ENCODE measurements at regions not wholly inside any gene's neighbourhood (a gene's known extent, or its start where the extent isn't known, plus 50 kb on each side); places are given as distances from the start of the nearest gene placed in this dataset.

DNA sequence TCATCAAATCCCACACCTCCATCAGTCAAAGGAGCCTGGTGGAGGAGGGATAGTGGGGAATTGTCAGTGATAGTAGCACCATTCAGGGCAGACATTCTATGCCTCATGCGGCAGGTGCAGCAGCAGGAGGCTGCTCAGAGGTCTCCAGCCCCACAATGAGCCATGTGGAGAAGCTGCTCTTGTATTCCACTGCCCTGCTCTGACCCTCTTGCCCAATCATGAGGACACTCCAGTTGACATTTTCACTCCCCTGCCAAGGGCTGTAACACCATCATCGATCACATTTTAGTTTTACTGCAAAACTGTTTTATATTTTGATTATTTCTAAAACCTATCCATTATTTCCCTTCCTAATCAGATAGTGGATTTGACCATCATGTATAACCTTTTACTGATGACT is 487.6 kb upstream of the KLHL29 start:
- DNase-seq (ENCODE audit: low spot score): no peak

DNA sequence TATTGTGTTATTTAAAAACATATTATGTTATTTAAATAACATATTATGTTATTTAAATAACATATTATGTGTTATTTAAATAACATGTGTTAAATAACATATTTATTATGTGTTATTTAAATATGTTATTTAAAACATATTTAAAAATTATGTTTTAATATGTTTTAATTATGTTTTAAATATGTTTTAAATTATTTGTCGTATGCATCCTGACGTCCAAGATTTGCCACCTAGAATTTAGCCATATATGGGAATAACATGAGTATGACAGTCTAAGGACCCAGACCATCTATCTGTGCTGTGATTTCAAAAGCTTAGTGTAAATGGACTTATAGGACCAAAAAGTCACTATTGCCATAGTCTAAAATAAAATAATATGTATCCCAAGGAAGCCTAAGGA is 484.3 kb upstream of the KLHL29 start:
- DNase-seq (ENCODE audit: low spot score): no peak

DNA sequence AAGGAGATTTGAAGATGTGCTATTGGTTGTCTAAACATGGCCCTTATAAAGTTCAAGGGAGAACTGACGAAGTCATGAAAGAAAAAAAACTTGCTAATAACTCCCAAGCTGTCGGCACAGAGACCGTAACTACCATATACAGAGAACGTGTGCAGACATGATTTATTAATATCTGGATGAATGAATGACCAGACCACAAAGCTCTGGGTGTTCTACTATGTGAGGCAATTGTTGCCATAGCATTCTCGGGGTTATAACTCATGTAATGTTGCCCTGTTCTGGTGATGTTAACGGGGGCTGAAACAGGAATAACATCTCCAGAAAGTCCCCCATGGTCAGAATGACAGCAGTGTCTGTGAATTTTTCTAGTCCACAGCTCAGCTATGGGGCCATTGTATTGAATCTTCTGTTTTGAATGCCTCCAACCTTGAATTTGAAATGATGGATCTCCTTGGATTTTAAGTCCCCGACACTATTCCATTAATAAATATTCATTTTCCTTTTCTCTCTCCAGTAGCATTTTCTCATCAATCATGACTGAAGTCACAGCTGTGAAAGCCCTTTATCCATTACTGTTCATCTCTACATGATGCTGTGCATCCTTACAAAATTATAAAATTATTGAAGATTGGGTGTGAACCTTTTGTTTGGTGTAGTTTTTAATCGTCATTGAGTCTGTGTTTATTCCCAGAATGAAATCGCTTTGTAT is 483.4 kb upstream of the KLHL29 start:
- DNase-seq (ENCODE audit: low spot score): no peak

DNA sequence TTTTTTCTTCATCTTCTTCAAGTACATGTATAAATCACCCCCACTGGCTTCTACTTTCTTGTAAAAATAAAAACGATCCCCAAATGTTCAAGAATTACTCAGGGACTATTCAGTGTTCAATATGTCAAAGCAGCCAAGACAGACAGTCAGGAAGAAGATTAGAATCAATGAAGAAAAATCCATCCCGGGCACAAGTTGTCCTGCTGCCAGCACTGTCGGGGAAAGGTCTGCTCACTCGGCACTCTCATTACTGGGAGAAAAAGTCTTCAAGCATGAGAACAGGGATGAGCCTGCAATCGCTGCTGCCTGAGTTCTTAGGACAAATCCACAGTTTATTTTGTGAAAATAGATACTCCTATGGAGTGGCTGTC is 482.8 kb upstream of the KLHL29 start:
- no peak for DNase-seq (ENCODE audit: low spot score)

DNA sequence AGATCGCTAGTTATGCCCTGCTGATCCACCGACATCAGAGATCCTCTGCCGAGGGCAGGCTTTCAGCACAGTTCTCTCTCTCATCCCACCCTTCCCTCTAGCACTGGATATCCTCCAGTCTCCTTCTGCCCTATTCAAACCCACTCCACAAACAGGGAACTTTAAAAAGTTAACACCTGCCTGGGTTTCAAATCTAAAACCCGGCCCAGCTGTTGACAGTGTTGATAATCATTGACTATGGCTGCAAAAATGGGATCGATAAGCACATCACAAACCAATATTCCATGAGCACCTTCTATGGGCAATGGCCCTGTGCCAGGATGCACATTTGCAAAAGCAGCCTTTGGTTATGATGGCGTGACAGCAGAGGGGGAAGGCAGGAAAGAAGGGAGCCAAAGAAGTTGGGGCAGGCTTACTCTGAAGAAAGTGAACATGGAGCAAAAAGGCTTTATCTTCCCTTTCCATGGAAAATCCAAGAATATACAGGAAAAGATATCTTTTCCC is 482.3 kb upstream of the KLHL29 start:
- no peak for DNase-seq (ENCODE audit: low spot score)

DNA sequence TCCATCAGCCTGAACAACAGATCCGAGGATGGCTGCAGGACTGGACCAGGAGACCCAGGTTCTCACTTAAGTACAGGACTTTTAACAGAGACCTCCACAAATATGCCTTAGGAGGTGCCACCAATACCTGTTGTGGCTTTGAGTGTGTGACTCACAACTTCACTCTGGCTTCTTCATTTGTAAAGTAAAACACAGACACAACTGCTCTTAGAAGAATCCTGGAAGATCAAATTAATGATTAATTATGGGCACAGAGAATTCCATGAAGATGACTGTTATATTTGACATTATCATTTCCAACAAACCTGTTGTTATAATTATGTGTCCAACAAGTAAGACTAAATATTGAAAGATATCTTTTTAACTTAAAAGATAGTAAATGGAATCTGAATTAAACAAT is 481.4 kb upstream of the KLHL29 start:
- no peak for DNase-seq (ENCODE audit: low spot score)

DNA sequence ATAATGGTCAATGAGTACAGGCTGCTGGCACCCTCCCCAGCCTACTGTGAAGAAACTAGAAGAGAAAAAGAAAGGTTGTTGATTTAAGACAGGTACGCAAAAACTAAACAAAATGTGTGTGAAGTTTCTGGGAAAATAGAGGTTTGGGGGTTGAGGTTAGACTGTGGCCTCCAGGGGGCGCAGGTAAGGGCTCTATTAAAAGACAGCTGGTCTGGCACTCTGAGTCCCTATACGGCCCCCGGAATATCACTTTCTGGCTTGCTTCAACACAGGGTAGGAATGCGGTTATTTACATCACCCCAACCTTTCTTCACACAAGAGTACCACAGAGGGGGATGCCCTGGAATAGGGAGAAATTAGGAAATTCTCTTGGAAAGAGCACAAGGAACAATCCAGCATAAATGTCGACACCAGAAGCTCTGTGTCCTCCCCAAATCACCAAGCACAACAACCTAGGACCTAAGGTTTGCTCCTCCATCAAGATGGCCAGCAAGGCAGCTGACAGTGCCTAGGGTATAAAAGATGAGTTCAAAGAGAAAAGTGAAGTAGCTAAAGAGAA is 480.8 kb upstream of the KLHL29 start:
- DNase-seq (ENCODE audit: low spot score): no peak

DNA sequence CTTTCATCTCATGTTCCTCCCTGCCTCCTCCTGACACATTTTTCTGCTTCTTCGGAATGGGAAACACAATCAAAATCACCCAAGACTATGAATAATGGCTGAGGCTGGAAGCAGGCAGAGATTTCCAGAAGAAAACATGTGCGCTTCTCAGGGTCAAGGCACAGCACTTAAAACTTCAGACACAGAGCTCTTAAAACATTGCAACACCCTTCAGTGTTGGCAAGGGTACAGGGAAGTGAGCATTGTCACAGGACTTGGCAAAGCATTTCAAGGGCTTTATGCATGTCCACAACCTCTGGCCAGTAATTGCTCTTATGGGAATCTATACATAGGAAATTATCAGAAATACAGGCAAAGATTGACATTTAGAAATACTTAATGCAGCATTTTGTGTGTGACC is 477.6 kb upstream of the KLHL29 start:
- DNase-seq (ENCODE audit: low spot score): no peak

DNA sequence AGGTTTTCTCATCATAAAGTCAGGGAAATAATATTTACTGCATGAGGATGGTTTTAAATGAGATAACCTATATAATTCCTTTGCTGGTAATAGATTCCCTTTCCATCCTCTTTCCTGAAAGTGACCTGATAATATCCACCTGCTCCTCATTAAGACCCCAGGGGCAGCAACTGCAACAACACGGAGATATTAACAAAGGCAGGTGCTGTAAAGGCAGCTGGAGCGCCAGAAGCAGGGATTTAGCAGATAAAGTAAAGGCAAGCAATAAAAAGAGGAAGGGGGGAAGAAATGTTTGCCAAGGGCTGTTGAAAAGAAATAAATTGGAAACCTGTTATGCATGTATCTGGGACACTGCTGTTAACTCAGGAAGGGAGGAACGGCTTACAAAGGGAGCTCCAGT is 472.6 kb upstream of the KLHL29 start:
- no peak for DNase-seq (ENCODE audit: low spot score)

DNA sequence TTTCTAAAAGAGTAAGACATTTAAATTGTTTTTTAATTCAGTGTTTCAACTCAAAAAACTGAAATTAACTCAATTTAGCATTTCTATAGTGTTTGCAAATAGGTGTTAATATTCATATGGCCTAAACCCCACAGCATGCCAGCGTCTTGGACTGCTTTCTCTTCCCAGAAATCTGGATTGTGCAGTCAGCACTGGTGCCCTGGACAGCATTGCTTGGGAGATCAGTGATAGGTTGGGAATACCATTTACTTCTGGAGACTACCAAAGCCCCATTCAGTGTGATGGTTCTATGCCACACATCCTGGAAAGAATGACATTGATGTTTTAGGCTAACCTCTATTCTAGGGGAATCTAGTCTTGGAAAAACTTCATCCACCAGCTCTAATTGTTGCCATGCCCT is 455.0 kb upstream of the KLHL29 start:
- no peak for DNase-seq (ENCODE audit: low spot score)

DNA sequence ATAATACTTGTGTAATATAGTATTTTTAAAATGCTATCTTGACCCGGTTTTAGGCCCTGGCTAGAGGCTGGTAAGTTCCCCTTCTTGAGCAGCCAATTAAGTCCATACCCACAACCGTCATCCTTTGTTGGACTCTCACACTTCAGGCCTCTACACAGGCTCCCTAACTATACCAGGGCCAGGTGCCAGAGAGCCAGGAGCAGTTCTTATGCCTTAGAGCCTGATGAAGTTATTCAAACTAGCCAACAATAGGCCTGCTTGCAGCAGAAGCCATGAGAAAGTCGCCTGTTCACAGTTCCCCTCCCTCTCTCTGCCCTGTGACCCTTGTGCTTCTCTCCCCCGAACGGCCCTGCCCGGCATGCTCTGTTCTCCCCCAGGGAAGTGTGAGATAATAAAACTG is 454.2 kb upstream of the KLHL29 start:
- no peak for DNase-seq (ENCODE audit: low spot score)

DNA sequence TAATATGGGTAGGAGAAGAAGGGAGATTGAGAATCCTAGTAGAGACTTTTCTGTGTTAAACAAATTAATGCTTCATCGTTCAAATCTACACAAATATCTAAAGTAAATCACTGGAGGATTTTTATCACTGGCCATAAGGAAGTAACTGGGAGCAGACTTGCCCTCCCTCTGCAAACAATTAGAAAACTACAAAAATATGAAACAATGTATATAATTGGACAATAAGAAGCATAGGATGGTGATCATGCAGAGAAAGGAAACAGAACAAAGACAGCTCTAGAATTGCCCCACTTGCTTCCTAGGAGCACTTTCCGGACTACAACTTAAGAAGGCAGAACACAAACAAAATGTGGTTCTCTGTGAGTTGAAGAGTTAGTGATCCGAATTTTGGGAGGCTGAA is 452.7 kb upstream of the KLHL29 start:
- no peak for DNase-seq (ENCODE audit: low spot score)

DNA sequence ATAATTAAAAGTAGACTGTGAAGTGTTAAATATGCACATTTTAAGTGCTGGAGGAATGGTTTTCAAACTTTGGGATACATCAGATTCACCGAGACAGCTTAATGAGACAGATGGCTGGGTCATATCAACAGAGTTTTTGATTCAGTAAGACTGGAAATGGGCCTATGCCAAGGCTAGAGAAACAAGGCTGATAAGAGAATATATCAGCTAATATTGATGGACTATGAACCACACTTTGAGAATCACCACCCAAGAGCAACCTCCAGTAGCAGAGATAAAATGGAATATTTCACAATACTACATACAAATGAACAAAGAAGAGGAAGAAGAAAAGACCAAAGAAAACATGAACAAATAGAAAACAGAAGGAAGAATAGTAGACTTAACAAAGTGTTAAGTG is 450.2 kb upstream of the KLHL29 start:
- DNase-seq (ENCODE audit: low spot score): no peak

DNA sequence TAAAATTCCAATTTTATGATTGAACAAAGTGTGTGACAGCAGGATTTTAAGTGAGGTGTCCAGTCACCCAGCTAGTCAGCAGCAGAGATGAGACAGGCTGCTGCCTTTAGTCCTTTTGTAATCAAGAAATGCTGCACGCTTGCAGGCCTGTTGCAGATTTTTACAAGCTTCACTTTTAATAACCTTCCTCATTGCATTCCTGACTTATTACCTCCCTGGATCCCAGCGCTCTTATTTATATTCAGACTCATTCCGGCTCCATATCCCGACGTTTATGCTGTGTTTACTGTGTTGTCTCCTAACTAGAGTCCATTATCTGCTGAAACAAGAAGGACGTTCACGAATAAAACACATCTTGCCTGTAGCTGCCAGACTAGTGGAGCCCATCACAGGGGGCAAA is 442.5 kb upstream of the KLHL29 start:
- DNase-seq (ENCODE audit: low spot score): no peak

DNA sequence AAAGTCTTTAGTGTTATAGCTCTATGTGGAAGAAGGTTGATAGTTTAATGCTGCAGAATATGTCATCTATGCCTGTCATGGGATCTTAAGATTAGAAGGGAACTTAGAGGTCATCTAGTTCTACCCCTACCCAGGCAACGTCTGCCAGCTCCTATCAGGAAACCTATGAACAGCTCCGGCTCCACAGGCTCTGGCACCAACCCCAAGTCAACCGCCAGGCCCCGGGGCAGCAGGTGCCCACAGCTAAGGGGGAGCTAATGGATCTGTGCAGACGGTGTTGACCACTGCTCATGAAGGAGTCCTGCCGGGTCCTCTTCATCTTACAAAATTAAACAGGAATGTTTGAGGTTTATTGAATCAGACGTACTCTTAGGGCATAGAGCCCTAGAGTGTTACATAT is 440.8 kb upstream of the KLHL29 start:
- DNase-seq (ENCODE audit: low spot score): no peak

DNA sequence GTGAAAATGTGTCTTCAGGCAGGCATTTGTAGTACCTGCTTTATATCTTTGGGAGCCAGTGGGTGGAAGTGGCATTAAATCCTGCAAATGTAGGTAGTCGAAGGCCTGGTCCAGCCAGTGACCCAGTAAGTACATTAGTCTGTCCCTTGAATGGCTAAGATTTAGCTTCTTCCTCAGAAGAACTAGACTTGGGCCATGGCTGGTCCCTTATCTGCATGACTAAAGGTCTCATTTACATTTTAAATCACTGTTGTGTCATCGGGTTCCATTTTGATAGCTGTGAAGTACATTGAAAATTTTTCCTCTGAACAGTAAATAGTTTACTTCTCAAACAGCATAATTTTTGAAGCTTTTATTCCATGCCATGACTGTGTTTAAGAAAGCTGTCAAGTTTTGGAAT is 438.4 kb upstream of the KLHL29 start:
- no peak for DNase-seq (ENCODE audit: low spot score)

DNA sequence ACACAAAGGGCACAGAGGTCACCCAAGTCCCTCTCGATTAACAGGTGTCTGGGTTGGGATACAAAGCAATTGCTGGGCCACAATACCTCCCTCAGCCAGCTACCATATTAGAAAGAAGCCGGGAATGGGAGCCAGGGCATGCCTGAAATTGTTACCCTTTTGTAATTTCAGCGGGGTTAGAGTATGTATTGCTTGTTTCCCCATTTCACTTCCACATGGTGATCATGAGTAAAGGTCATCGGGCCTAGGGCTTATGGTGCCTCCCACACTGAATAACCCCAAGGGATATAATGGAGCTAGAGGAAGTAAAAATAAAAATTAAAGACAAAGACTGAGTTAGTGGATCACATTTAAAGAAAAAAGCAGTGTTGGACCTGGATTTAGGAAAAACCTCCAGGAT is 437.2 kb upstream of the KLHL29 start:
- DNase-seq (ENCODE audit: low spot score): no peak

DNA sequence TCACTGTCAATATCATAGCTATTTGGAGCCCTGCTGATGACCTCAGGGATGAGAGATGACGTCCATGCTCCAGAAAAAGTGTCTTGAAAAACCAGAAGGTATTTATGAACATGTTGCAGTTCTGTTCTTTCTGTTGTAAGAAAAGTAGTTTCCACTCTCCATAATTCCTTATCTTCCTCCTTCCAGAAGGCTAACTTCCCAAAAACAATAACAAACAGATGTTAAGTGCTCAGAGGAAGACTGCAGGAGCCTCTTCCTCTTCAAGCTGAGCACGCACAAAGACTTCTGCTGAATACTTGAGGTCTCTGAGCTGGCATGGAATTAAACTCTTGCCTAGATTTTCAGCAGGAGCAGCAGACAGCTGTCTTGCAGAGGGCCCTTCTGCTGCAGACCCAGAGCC is 434.5 kb upstream of the KLHL29 start:
- no peak for DNase-seq (ENCODE audit: low spot score)

DNA sequence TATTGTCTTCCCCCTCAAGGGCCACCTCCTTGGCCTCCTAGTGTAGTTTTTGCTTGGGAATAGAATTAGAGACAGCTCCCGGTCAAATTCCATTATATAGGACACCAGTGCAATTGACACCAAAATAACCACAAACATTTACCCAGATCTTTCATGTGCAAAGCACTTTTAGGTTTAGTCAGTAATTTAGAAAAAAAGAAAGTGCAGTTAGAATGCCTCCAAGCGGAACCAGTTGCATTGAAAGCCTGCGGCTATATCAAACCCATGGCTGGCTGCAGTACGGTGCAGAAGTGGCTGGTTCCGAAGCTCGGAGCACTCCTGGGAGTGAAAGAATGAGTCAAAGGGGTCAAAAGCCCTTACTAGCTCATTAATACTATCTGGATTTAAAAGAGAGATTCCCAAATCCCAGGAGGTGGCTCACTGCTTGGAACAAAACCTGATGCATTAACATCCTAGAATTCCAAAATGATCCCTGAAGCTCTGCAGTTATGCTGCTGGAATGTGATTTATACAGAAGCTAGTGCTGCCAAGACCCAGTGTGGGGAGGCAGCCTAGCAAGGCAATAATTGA is 432.2 kb upstream of the KLHL29 start:
- no peak for DNase-seq (ENCODE audit: low spot score)

DNA sequence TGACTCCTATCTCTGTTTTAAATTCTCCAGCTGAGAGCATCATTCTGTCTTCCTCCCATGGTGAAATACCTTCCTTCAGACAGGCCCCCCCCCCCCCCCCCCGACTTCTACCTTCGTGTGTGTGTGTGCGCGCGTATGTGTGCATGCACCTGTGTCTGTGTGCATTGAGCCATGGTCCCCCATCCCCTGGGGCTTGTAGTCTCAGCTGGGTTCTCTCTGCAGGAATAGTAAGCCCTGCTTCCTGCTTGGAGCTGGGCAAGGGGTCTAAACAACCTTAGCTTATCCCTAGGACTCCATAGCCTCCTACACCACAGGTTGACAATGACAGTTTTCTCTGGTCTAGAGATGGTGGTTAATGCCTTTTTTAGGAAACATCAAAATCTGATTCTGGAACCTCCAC is 427.5 kb upstream of the KLHL29 start:
- no peak for DNase-seq (ENCODE audit: low spot score)

DNA sequence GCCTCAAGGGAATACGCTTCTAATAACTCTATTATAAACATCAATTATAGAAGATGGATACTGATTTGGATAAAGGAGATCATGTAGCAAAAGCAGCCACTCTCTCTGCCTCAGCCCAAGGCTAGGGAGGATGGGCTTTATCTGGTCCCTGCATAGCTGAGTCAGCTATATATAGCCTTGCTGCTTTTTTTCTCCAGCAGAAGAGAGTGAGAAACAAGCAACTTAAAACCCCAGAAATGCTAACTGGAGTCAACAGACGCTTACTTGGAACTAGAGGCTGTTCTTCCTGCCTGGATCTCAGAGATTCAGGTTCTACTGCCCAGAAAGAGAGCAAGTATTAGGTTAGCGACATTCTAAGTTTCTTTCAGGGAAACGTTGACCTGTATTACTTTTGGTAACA is 426.7 kb upstream of the KLHL29 start:
- DNase-seq (ENCODE audit: low spot score): no peak

DNA sequence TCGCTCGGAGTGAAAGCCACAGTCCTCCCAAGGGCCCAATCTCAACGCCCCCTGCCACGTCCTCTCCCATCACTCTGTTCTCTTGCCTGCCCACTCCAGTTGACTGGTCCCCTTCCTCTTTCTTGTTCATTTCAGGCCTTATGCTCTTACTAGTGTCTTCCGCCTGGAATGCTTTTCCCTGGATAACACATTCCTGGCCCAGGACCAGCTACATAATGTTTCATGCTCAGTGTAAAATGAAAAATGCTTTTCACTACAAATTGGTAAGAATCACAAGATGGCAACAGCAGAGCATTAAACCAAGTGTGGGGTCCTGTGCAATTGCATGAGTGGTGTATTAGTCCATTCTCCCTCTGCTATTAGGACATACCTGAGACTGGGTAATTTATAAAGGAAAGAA is 417.2 kb upstream of the KLHL29 start:
- no peak for DNase-seq (ENCODE audit: low spot score)

DNA sequence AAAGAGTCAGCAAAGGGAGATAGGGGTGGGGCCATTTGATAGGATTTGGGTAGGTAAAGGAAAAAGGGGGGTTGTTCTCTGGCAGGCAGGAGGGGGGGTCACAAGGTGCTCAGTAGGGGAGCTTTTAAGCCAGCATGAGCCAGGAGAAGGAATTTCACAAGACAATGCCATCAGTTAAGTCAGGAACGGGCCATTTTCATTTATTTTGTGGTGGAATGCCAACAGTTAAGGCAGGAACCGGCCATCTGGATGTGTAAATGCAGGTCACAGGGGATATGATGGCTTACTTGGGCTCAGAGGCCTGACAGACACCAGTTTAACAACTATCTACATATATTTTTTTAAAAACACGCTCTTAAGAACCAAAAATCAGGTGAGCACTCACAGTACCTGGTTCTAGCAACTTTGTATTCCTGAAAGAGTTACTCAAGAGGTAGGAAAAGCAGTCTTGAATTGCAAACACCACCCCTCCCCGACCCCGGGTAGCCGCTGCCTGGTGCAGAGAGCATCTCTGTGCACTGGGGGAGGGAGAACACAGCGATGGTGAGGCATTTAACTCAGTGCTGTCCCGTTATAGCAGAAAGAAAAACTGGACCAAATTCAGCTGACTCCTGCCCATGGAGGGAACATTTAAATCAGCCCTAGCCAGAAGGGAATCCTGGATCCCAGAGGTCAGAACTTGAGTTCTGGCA is 414.5 kb upstream of the KLHL29 start:
- DNase-seq (ENCODE audit: low spot score): no peak
